H9 (cell line): ENCODE measurements at regions not wholly inside any gene's neighbourhood (a gene's known extent, or its start where the extent isn't known, plus 50 kb on each side); places are given as distances from the start of the nearest gene placed in this dataset.

Experiments
- DNase-seq: peaks from one replicate; pipeline ENCODE4 v3.0.0-alpha.2; 2017
- H2AFZ ChIP-seq: one replicate; pipeline ENCODE4 v1.6.1; 2013; ENCODE audit warnings: mild to moderate bottlenecking, low read length, control low read depth, moderate library complexity
- H2AK5ac ChIP-seq: 2 replicates; pipeline ENCODE4 v1.6.1; 2013; ENCODE audit warnings: low read length, control low read depth, mixed read lengths; ENCODE audit not compliant: insufficient read length
- H2BK120ac ChIP-seq: one replicate; pipeline ENCODE4 v1.6.1; 2013; ENCODE audit warnings: low read depth, mild to moderate bottlenecking, low read length, control low read depth, inconsistent platforms; ENCODE audit not compliant: poor library complexity, severe bottlenecking
- H2BK12ac ChIP-seq: 2 replicates; pipeline ENCODE4 v1.6.1; 2013; ENCODE audit warnings: low read length, control low read depth, mixed read lengths, low read depth; ENCODE audit not compliant: insufficient read length
- H2BK15ac ChIP-seq: 2 replicates; pipeline ENCODE4 v1.6.1; 2013; ENCODE audit warnings: low read depth, low read length, control low read depth
- H2BK20ac ChIP-seq: one replicate; pipeline ENCODE4 v1.6.1; 2013; ENCODE audit warnings: low read depth, mild to moderate bottlenecking, low read length, control low read depth, inconsistent platforms; ENCODE audit not compliant: poor library complexity, severe bottlenecking
- H2BK5ac ChIP-seq: 2 replicates; pipeline ENCODE4 v1.6.1; 2013; ENCODE audit warnings: low read length, control low read depth, mixed read lengths; ENCODE audit not compliant: insufficient read length
- H3K14ac ChIP-seq: 2 replicates; pipeline ENCODE4 v1.6.1; 2013; ENCODE audit warnings: low read length, control low read depth; ENCODE audit not compliant: insufficient read depth
- H3K18ac ChIP-seq: 2 replicates; pipeline ENCODE4 v1.6.1; 2013; ENCODE audit warnings: low read depth, mild to moderate bottlenecking, mixed read lengths, low read length, control low read depth; ENCODE audit not compliant: insufficient read length
- H3K23ac ChIP-seq: 2 replicates; pipeline ENCODE4 v1.6.1; 2013; ENCODE audit warnings: low read length, control low read depth, mixed read lengths, low read depth; ENCODE audit not compliant: insufficient read length
- H3K23me2 ChIP-seq: 2 replicates; pipeline ENCODE4 v1.6.1; 2013; ENCODE audit warnings: low read depth, mild to moderate bottlenecking, mixed read lengths, low read length, control low read depth; ENCODE audit not compliant: insufficient read length, poor library complexity, severe bottlenecking
- H3K27ac ChIP-seq: 2 replicates; pipeline ENCODE4 v1.5.1; 2013; ENCODE audit warnings: low read length, control low read depth, mixed read lengths, low read depth; ENCODE audit not compliant: insufficient read length
- H3K27me3 ChIP-seq: 2 replicates; pipeline ENCODE4 v1.6.1; 2013; ENCODE audit warnings: low read length, control low read depth, inconsistent platforms; ENCODE audit not compliant: insufficient read depth
- H3K4ac ChIP-seq: 2 replicates; pipeline ENCODE4 v1.6.1; 2013; ENCODE audit warnings: low read depth, mild to moderate bottlenecking, control low read depth, inconsistent platforms, low read length, moderate library complexity
- H3K4me1 ChIP-seq: 2 replicates; pipeline ENCODE4 v1.6.1; 2013; ENCODE audit warnings: low read length, control low read depth, inconsistent platforms; ENCODE audit not compliant: insufficient read depth
- H3K4me2 ChIP-seq: 2 replicates; pipeline ENCODE4 v1.6.1; 2013; ENCODE audit warnings: low read length, control low read depth, mixed read lengths; ENCODE audit not compliant: insufficient read length, insufficient read depth
- H3K56ac ChIP-seq: 2 replicates; pipeline ENCODE4 v1.6.1; 2013; ENCODE audit warnings: low read depth, mild to moderate bottlenecking, mixed read lengths, low read length, control low read depth; ENCODE audit not compliant: insufficient read length
- H3K79me1 ChIP-seq: 2 replicates; pipeline ENCODE4 v1.6.1; 2013; ENCODE audit warnings: low read depth, mild to moderate bottlenecking, moderate library complexity, low read length, control low read depth, inconsistent platforms; ENCODE audit not compliant: insufficient read depth, poor library complexity, severe bottlenecking
- H3K79me2 ChIP-seq: 2 replicates; pipeline ENCODE4 v1.6.1; 2013; ENCODE audit warnings: low read length, control low read depth, inconsistent platforms; ENCODE audit not compliant: insufficient read depth
- H3K9ac ChIP-seq: 2 replicates; pipeline ENCODE4 v1.6.1; 2013; ENCODE audit warnings: low read length, control low read depth, mixed read lengths; ENCODE audit not compliant: insufficient read length; ENCODE audit errors: extremely low read depth
- H3K9me3 ChIP-seq: one replicate; pipeline ENCODE4 v1.6.1; 2013; ENCODE audit warnings: low read depth, low read length, inconsistent platforms; ENCODE audit not compliant: control insufficient read depth
- H3T11ph ChIP-seq: one replicate; pipeline ENCODE4 v1.6.1; 2013; ENCODE audit warnings: mild to moderate bottlenecking, low read length, control low read depth, inconsistent platforms
- H4K20me1 ChIP-seq: one replicate; pipeline ENCODE4 v1.6.1; 2013; ENCODE audit not compliant: control insufficient read depth, insufficient read length, insufficient read depth
- H4K5ac ChIP-seq: 2 replicates; pipeline ENCODE4 v1.6.1; 2013; ENCODE audit warnings: low read depth, mild to moderate bottlenecking, mixed read lengths, low read length, control low read depth; ENCODE audit not compliant: insufficient read length
- H4K8ac ChIP-seq: replicated peaks from 2 replicates; pipeline ENCODE4 v1.6.1; 2013; ENCODE audit warnings: low read length, control low read depth, mixed read lengths, low read depth; ENCODE audit not compliant: insufficient read length
- H4K91ac ChIP-seq: 2 replicates; pipeline ENCODE4 v1.6.1; 2013; ENCODE audit warnings: low read depth, mild to moderate bottlenecking, moderate library complexity, mixed read lengths, low read length, control low read depth; ENCODE audit not compliant: insufficient read length
- H3K27ac Mint-ChIP-seq, 3 experiments: 2 replicates in 2 of 3; 3 replicates in 1 of 3; pipeline ENCODE4 v1.8.0; 2020 to 2021; ENCODE audit warnings: mixed read lengths in 3 of 3, mild to moderate bottlenecking in 1 of 3, moderate library complexity in 1 of 3
- H3K27me3 Mint-ChIP-seq: 2 replicates; pipeline ENCODE4 v1.8.0; 2021; ENCODE audit warnings: low read depth, mild to moderate bottlenecking, moderate library complexity, mixed read lengths
- H3K36me3 Mint-ChIP-seq, 3 experiments: 2 replicates in 2 of 3; 3 replicates in 1 of 3; pipeline ENCODE4 v1.8.0; 2020 to 2021; ENCODE audit warnings: low read depth in 3 of 3, mixed read lengths in 3 of 3; ENCODE audit not compliant: insufficient read depth in 1 of 3
- H3K4me1 Mint-ChIP-seq, 2 experiments: 2 replicates each; pipeline ENCODE4 v1.8.0; 2020; ENCODE audit warnings: mixed read lengths in 2 of 2
- H3K4me3 Mint-ChIP-seq, 2 experiments: 2 replicates in 1 of 2; 3 replicates in 1 of 2; pipeline ENCODE4 v1.8.0; 2020 to 2021; ENCODE audit warnings: mild to moderate bottlenecking in 2 of 2, mixed read lengths in 2 of 2, moderate library complexity in 1 of 2
- H3K9me3 Mint-ChIP-seq, 2 experiments: 2 replicates in 1 of 2; 3 replicates in 1 of 2; pipeline ENCODE4 v1.8.0; 2020; ENCODE audit warnings: mild to moderate bottlenecking in 2 of 2, mixed read lengths in 2 of 2, moderate library complexity in 1 of 2
- WGBS: extraction: QIAGEN DNeasy Blood & Tissue Kit; methylation state at CpG from one replicate; pipeline ENCODE4 v1.1.7; 2013; ENCODE audit warnings: missing lambda C conversion rate, low lambda C conversion rate, mixed read lengths; ENCODE audit not compliant: insufficient read length; ENCODE audit errors: extremely low coverage; 5-methylcytosine and 5-hydroxymethylcytosine counted together
- TF ChIP-seq, protein P1 (sequence below): fragments of 200-600 bp; sonication (generic); conservative IDR thresholded peaks from 3 replicates; pipeline ENCODE4 v1.8.0; 2021; ENCODE audit warnings: antibody characterized with exemption, mild to moderate bottlenecking

DNA sequence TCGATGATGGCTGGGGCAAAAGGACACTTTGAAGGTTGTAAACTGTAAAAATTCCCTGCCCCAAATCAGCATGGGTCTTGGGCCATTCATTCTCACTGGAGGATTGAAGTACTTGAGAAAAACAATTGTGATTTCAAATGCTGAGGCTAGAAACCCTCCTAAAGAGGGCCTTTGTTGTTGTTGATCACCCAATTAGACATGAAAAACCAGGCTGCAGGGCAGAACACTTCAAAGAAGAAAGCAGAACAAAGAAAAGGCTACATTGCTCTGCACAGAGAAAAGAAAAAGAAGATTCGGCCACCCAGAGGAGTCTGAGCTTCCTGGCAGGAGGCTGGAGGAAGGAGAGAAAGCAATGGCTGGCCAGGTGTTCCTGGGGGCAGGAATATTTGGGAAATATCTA is 143.1 kb downstream of the NPY start:
- H3K36me3 Mint-ChIP-seq, result peaks cover 13 to 20% (median 15%) of the 10 kb centered on the region in 3 experiments
- no peak overlapping the region for H3K18ac ChIP-seq
- peaks cover 2% of the 10 kb centered on the region; the same call in 1 of the 2 replicates for H3K27me3 ChIP-seq
- no CpG with 5 or more reads among the region's 2 CpGs for WGBS
- H3T11ph ChIP-seq, result no peak overlapping the region
- no peak overlapping the region for H2BK12ac ChIP-seq
- peaks cover 14% of the 10 kb centered on the region for H3K9me3 ChIP-seq
- peaks cover 26 to 27% of the 10 kb centered on the region in 2 experiments for H3K9me3 Mint-ChIP-seq
- H4K91ac ChIP-seq, result no peak overlapping the region
- no peak overlapping the region for H3K14ac ChIP-seq
- H2BK20ac ChIP-seq, result no peak overlapping the region
- H3K4me2 ChIP-seq, result no peak overlapping the region
- H2BK15ac ChIP-seq, result no peak overlapping the region
- no peak overlapping the region for H4K5ac ChIP-seq
- peak overlapping the region; percentile 1 to 8; a peak in 2 of 5 replicates for H3K4me3 Mint-ChIP-seq
- H3K79me1 ChIP-seq, result no peaks in the 10 kb centered on the region
- DNase-seq, result peak; percentile 63
- H2AK5ac ChIP-seq, result no peak overlapping the region
- H3K56ac ChIP-seq, result no peak overlapping the region
- peaks cover 11% of the 10 kb centered on the region for H3K4me1 ChIP-seq
- H3K23me2 ChIP-seq, result no peaks in the 10 kb centered on the region
- TF ChIP-seq, protein P1, sequence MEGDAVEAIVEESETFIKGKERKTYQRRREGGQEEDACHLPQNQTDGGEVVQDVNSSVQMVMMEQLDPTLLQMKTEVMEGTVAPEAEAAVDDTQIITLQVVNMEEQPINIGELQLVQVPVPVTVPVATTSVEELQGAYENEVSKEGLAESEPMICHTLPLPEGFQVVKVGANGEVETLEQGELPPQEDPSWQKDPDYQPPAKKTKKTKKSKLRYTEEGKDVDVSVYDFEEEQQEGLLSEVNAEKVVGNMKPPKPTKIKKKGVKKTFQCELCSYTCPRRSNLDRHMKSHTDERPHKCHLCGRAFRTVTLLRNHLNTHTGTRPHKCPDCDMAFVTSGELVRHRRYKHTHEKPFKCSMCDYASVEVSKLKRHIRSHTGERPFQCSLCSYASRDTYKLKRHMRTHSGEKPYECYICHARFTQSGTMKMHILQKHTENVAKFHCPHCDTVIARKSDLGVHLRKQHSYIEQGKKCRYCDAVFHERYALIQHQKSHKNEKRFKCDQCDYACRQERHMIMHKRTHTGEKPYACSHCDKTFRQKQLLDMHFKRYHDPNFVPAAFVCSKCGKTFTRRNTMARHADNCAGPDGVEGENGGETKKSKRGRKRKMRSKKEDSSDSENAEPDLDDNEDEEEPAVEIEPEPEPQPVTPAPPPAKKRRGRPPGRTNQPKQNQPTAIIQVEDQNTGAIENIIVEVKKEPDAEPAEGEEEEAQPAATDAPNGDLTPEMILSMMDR, result no peak
- no peaks in the 10 kb centered on the region for H4K20me1 ChIP-seq
- no peak overlapping the region for H3K27ac ChIP-seq
- no peak overlapping the region for H4K8ac ChIP-seq
- H2AFZ ChIP-seq, result no peak overlapping the region
- no peaks in the 10 kb centered on the region for H3K79me2 ChIP-seq
- peak overlapping the region; percentile 31 to 63 (median 56); a peak in 2 of 7 replicates for H3K27ac Mint-ChIP-seq
- H2BK5ac ChIP-seq, result no peak overlapping the region
- peaks cover 36 to 38% of the 10 kb centered on the region in 2 experiments for H3K4me1 Mint-ChIP-seq
- H2BK120ac ChIP-seq, result no peak overlapping the region
- peaks cover 43% of the 10 kb centered on the region for H3K27me3 Mint-ChIP-seq
- H3K9ac ChIP-seq, result no peak overlapping the region
- H3K23ac ChIP-seq, result no peak overlapping the region
- no peak overlapping the region for H3K4ac ChIP-seq
